Vagina (tissue), 2 donors: ENCODE measurements at regions not wholly inside any gene's neighbourhood (a gene's known extent, or its start where the extent isn't known, plus 50 kb on each side); places are given as distances from the start of the nearest gene placed in this dataset.

Experiments used
- CTCF ChIP-seq, 3 experiments: fragments of 450-650 bp in 2 of 3; fragments of 200-600 bp in 1 of 3; sonication (generic) in 1 of 3; IDR thresholded peaks; one replicate each; pipeline ENCODE4 v1.5.1; 2017 to 2019; ENCODE audit warnings: antibody characterized with exemption in 3 of 3, mild to moderate bottlenecking in 2 of 3, moderate library complexity in 2 of 3
- POLR2AphosphoS5 ChIP-seq, 2 donors: sonication (generic); formaldehyde crosslinking; IDR thresholded peaks; one replicate each; pipeline ENCODE4 v1.9.0; 2017; ENCODE audit warnings: antibody characterized with exemption in 2 of 2, mild to moderate bottlenecking in 2 of 2, low read depth in 1 of 2; ENCODE audit not compliant: insufficient read depth in 1 of 2

GRCh38 chr17:54404259-54404658 is 496.4 kb upstream of the TOM1L1 start:
- TF ChIP-seq CTCF (IDR thresholded peaks at IDR 0.05): no peak
- no peak for TF ChIP-seq POLR2AphosphoS5 (IDR thresholded peaks at IDR 0.05; ENCODE audit: insufficient read depth in 1 of 2, low read depth in 1 of 2)
